Keratinocyte (primary cell): ENCODE measurements at regions not wholly inside any gene's neighbourhood (a gene's known extent, or its start where the extent isn't known, plus 50 kb on each side); places are given as distances from the start of the nearest gene placed in this dataset.

Source experiments
- DNase-seq: peaks from one replicate; pipeline ENCODE4 v3.0.0-alpha.2; 2011; ENCODE audit warnings: low read depth, missing footprints, low spot score
- FAIRE-seq: peaks from 2 replicates; lab custom pipeline; 2011; peaks lifted over from hg19 to GRCh38; lab: Jason Lieb, UNC
- H2AFZ ChIP-seq: 2 replicates; pipeline ENCODE4 v1.6.0; 2012; ENCODE audit warnings: low read length, control low read depth, inconsistent platforms; ENCODE audit not compliant: control insufficient read depth
- H3K27ac ChIP-seq: 2 replicates; pipeline ENCODE4 v1.5.1; 2011; ENCODE audit warnings: low read length; ENCODE audit not compliant: control insufficient read depth, insufficient read depth
- H3K27me3 ChIP-seq: 3 replicates; pipeline ENCODE4 v1.6.0; 2011; ENCODE audit warnings: low read length; ENCODE audit not compliant: control insufficient read depth, insufficient read depth; ENCODE audit errors: extremely low read depth
- H3K36me3 ChIP-seq, 2 experiments: 2 replicates in 1 of 2; 3 replicates in 1 of 2; pipeline ENCODE4 v1.5.1; 2011; ENCODE audit warnings: low read length in 2 of 2, mild to moderate bottlenecking in 1 of 2; ENCODE audit not compliant: control insufficient read depth in 2 of 2, insufficient read depth in 2 of 2; ENCODE audit errors: extremely low read depth in 1 of 2
- H3K4me1 ChIP-seq: 3 replicates; pipeline ENCODE4 v1.5.1; 2011; ENCODE audit warnings: low read length; ENCODE audit not compliant: control insufficient read depth, insufficient read depth; ENCODE audit errors: extremely low read depth
- H3K4me2 ChIP-seq: 3 replicates; pipeline ENCODE4 v1.6.0; 2011; ENCODE audit warnings: low read depth, low read length; ENCODE audit not compliant: control insufficient read depth, insufficient read depth; ENCODE audit errors: extremely low read depth
- H3K4me3 ChIP-seq, 3 experiments: fragments of 200-600 bp in 1 of 3; sonication (generic) in 1 of 3; 2 replicates in 2 of 3; 3 replicates in 1 of 3; pipeline ENCODE4 v1.5.1; 2011 to 2016; ENCODE audit warnings: low read length in 3 of 3, mild to moderate bottlenecking in 3 of 3, control low read depth in 2 of 3, inconsistent platforms in 1 of 3, low read depth in 1 of 3, mixed read lengths in 1 of 3, mixed run types in 1 of 3, moderate library complexity in 1 of 3; ENCODE audit not compliant: control insufficient read depth in 2 of 3, insufficient read depth in 2 of 3; ENCODE audit errors: extremely low read depth in 1 of 3
- H3K79me2 ChIP-seq: 2 replicates; pipeline ENCODE4 v1.6.0; 2012; ENCODE audit warnings: low read length; ENCODE audit not compliant: control insufficient read depth, insufficient read depth
- H3K9ac ChIP-seq: 3 replicates; pipeline ENCODE4 v1.6.0; 2011; ENCODE audit warnings: low read length; ENCODE audit not compliant: control insufficient read depth, insufficient read depth; ENCODE audit errors: extremely low read depth
- H3K9me1 ChIP-seq: 3 replicates; pipeline ENCODE4 v1.6.0; 2011; ENCODE audit warnings: low read length; ENCODE audit not compliant: control insufficient read depth, insufficient read depth; ENCODE audit errors: extremely low read depth
- H3K9me3 ChIP-seq: 2 replicates; pipeline ENCODE4 v1.5.1; 2012; ENCODE audit warnings: low read depth, low read length; ENCODE audit not compliant: control insufficient read depth
- H4K20me1 ChIP-seq: 3 replicates; pipeline ENCODE4 v1.6.0; 2011; ENCODE audit warnings: low read length; ENCODE audit not compliant: control insufficient read depth, insufficient read depth; ENCODE audit errors: extremely low read depth
- CTCF ChIP-seq, 3 experiments: IDR thresholded peaks in 1 of 3; conservative IDR thresholded peaks in 1 of 3; optimal IDR thresholded peaks in 1 of 3; 2 replicates in 2 of 3; 3 replicates in 1 of 3; pipeline versions ENCODE3 to v1.5.1; 2011; ENCODE audit warnings: low read length in 3 of 3, mild to moderate bottlenecking in 3 of 3, moderate library complexity in 2 of 3, control low read depth in 1 of 3, inconsistent platforms in 1 of 3; ENCODE audit not compliant: insufficient read depth in 2 of 3; ENCODE audit errors: extremely low read depth in 1 of 3
- EZH2 ChIP-seq: IDR thresholded peaks from one replicate; pipeline ENCODE4 v1.6.1; 2012; ENCODE audit warnings: inconsistent platforms, mild to moderate bottlenecking, low read length, moderate library complexity
- dilution Hi-C: fragments of 300-500 bp; cut with MboI; formaldehyde crosslinking; loops from one replicate; pipeline ENCODE4 v1.7.0; 2020; ENCODE audit warnings: low sequenced_read_pairs; ENCODE audit not compliant: extremely low pct_ligation_motif_present

- Histone ChIP-seq H2AFZ (no peak overlapping the region), H3K4me3 (no peak overlapping the region), H3K4me1 (peaks cover 12% of the 10 kb centered on the region), H4K20me1 (no peaks in the 10 kb centered on the region), H3K9ac (no peak overlapping the region), H3K36me3 (no peaks in the 10 kb centered on the region), H3K27ac (no peak overlapping the region), H3K9me3 (peaks cover 12% of the 10 kb centered on the region), H3K79me2 (no peaks in the 10 kb centered on the region), H3K27me3 (no peaks in the 10 kb centered on the region), H3K9me1 (no peaks in the 10 kb centered on the region), H3K4me2 (no peak overlapping the region)
- dilution Hi-C loops: no loop called here
- FAIRE-seq (no peak), DNase-seq (no peak)
- TF ChIP-seq EZH2 (no peak), CTCF (optimal IDR thresholded peaks at IDR 0.05 in 1 of 3, IDR thresholded peaks at IDR 0.05 in 1 of 3, conservative IDR thresholded peaks at IDR 0.05 in 1 of 3; ENCODE audit: extremely low read depth in 1 of 3, insufficient read depth in 2 of 3, low read length in 3 of 3) (no peak)
These were observed 195.0 kb upstream of the STARD13 start for GRCh38 chr13:33480561-33480960.

GRCh38 chr13:33483471-33483870 is 197.9 kb upstream of the STARD13 start:
- H3K4me2 ChIP-seq: peak overlapping the region; percentile 4
- no peak overlapping the region for H3K9ac ChIP-seq
- dilution Hi-C loops: no loop called here
- no peaks in the 10 kb centered on the region for H4K20me1 ChIP-seq
- H3K9me3 ChIP-seq: peaks cover 5% of the 10 kb centered on the region
- FAIRE-seq (peak; percentile 86), DNase-seq (peak; percentile 41)
- peak overlapping the region; percentile 61 for H3K27ac ChIP-seq
- H3K9me1 ChIP-seq: no peaks in the 10 kb centered on the region
- no peak overlapping the region for H3K4me3 ChIP-seq
- TF ChIP-seq EZH2 (no peak), CTCF (optimal IDR thresholded peaks at IDR 0.05 in 1 of 3, IDR thresholded peaks at IDR 0.05 in 1 of 3, conservative IDR thresholded peaks at IDR 0.05 in 1 of 3; ENCODE audit: extremely low read depth in 1 of 3, insufficient read depth in 2 of 3, low read length in 3 of 3) (no peak)
- no peak overlapping the region for H2AFZ ChIP-seq
- H3K36me3 ChIP-seq: no peaks in the 10 kb centered on the region
- H3K27me3 ChIP-seq: no peaks in the 10 kb centered on the region
- H3K4me1 ChIP-seq: peaks cover 12% of the 10 kb centered on the region
- H3K79me2 ChIP-seq: no peaks in the 10 kb centered on the region
